Loucy (cell line): ENCODE measurements at regions not wholly inside any gene's neighbourhood (a gene's known extent, or its start where the extent isn't known, plus 50 kb on each side); places are given as distances from the start of the nearest gene placed in this dataset.

Source experiments
- H2AFZ ChIP-seq: fragments of 200-600 bp; sonication (generic); 2 replicates; pipeline ENCODE4 v1.6.0; 2016; ENCODE audit warnings: antibody characterized with exemption, mild to moderate bottlenecking, low read length, moderate library complexity
- H3F3A ChIP-seq: fragments of 200-600 bp; 2 replicates; pipeline ENCODE4 v1.6.0; 2016; ENCODE audit warnings: antibody characterized with exemption, low read depth, mild to moderate bottlenecking
- H3K27me3 ChIP-seq: fragments of 200-600 bp; sonication (generic); 2 replicates; pipeline ENCODE4 v1.6.1; 2014; ENCODE audit warnings: low read length, mild to moderate bottlenecking; ENCODE audit not compliant: insufficient read depth, poor library complexity, severe bottlenecking
- H3K36me3 ChIP-seq: fragments of 200-600 bp; sonication (generic); 2 replicates; pipeline ENCODE4 v1.6.1; 2016; ENCODE audit warnings: low read length; ENCODE audit not compliant: insufficient read depth
- H3K4me1 ChIP-seq: fragments of 200-600 bp; sonication (generic); 2 replicates; pipeline ENCODE4 v1.5.1; 2014; ENCODE audit warnings: low read length, mild to moderate bottlenecking; ENCODE audit not compliant: insufficient read depth, poor library complexity, severe bottlenecking
- H3K4me2 ChIP-seq: fragments of 200-600 bp; sonication (generic); 2 replicates; pipeline ENCODE4 v1.6.0; 2014; ENCODE audit warnings: antibody characterized with exemption, low read length, low read depth, mild to moderate bottlenecking; ENCODE audit not compliant: poor library complexity, severe bottlenecking
- H3K4me3 ChIP-seq: fragments of 200-600 bp; sonication (generic); 2 replicates; pipeline ENCODE4 v1.5.1; 2014; ENCODE audit warnings: low read length, mild to moderate bottlenecking, mixed read lengths; ENCODE audit not compliant: poor library complexity, severe bottlenecking
- H3K79me2 ChIP-seq: fragments of 200-600 bp; sonication (generic); 2 replicates; pipeline ENCODE4 v1.6.1; 2014; ENCODE audit warnings: low read length; ENCODE audit not compliant: insufficient read depth
- H3K9ac ChIP-seq: fragments of 200-600 bp; sonication (generic); 2 replicates; pipeline ENCODE4 v1.6.0; 2014; ENCODE audit warnings: mild to moderate bottlenecking, low read depth, low read length, moderate library complexity; ENCODE audit not compliant: poor library complexity, severe bottlenecking
- H3K9me2 ChIP-seq: fragments of 200-600 bp; sonication (generic); replicated peaks from 2 replicates; pipeline ENCODE4 v1.6.1; 2016; ENCODE audit warnings: low read depth, low read length, mixed read lengths
- H3K9me3 ChIP-seq: fragments of 200-600 bp; sonication (generic); 2 replicates; pipeline ENCODE4 v1.6.1; 2014; ENCODE audit warnings: mild to moderate bottlenecking, antibody characterized with exemption, low read length, low read depth; ENCODE audit not compliant: insufficient read depth
- H4K20me1 ChIP-seq: fragments of 200-600 bp; sonication (generic); 2 replicates; pipeline ENCODE4 v1.6.0; 2014; ENCODE audit warnings: antibody characterized with exemption, low read length, mild to moderate bottlenecking; ENCODE audit not compliant: insufficient read depth, poor library complexity, severe bottlenecking
- EZH2phosphoT487 ChIP-seq: fragments of 200-600 bp; IDR thresholded peaks from 2 replicates; pipeline ENCODE4 v1.6.1; 2018; ENCODE audit warnings: antibody characterized with exemption, mild to moderate bottlenecking, moderate library complexity, borderline replicate concordance
- TF ChIP-seq, protein P1 (sequence below): fragments of 200-600 bp; sonication (generic); conservative IDR thresholded peaks from 2 replicates; pipeline ENCODE4 v1.5.1; 2014; ENCODE audit warnings: mild to moderate bottlenecking, antibody characterized with exemption, low read length

DNA sequence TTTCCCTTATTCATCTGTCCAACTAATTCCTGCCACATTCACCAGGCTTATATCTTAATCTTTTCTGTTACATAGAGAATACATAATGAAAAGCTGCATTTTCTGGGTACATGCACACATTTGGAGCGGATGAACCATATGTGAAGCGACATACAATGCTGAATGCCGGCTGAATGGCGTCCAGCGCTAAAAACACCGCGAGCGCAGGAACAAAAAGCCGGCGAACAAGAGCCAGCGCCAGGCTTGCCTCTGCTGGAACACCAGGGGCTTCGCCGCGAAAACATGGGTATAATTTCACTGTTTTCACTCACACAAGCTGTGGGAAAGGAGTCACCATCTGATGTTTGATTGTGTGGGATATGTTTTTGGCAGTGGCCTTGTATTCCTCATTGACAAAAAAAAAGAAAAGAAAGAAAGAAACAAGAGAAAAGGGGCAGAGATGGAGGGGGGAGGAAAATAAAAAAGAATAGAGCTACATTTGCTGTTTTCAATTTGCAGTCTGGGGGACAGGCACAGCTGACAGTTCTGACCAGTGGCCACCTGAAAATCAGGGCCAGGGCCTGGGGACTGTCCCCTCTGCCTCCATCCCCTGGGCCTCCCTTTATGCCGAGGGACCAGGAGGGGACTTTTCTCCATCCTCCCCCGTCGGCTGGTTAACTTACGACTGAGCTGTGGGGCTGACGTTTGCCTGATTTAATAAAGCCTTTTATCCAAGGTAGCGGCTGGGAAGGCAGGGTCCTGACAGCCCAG, 70.2 kb upstream of the OLIG2 start:
- no peaks in the 10 kb centered on the region for H3K27me3 ChIP-seq
- no peaks in the 10 kb centered on the region for H4K20me1 ChIP-seq
- no peaks in the 10 kb centered on the region for H3K9me3 ChIP-seq
- H3K4me1 ChIP-seq = no peaks in the 10 kb centered on the region
- H3F3A ChIP-seq = no peaks in the 10 kb centered on the region
- no peak overlapping the region for H2AFZ ChIP-seq
- H3K79me2 ChIP-seq = no peaks in the 10 kb centered on the region
- H3K9me2 ChIP-seq = no peaks in the 10 kb centered on the region
- H3K4me3 ChIP-seq = no peak overlapping the region
- no peak overlapping the region for H3K4me2 ChIP-seq
- H3K36me3 ChIP-seq = no peaks in the 10 kb centered on the region
- H3K9ac ChIP-seq = no peak overlapping the region
- TF ChIP-seq EZH2phosphoT487 = no peak
- TF ChIP-seq, protein P1, sequence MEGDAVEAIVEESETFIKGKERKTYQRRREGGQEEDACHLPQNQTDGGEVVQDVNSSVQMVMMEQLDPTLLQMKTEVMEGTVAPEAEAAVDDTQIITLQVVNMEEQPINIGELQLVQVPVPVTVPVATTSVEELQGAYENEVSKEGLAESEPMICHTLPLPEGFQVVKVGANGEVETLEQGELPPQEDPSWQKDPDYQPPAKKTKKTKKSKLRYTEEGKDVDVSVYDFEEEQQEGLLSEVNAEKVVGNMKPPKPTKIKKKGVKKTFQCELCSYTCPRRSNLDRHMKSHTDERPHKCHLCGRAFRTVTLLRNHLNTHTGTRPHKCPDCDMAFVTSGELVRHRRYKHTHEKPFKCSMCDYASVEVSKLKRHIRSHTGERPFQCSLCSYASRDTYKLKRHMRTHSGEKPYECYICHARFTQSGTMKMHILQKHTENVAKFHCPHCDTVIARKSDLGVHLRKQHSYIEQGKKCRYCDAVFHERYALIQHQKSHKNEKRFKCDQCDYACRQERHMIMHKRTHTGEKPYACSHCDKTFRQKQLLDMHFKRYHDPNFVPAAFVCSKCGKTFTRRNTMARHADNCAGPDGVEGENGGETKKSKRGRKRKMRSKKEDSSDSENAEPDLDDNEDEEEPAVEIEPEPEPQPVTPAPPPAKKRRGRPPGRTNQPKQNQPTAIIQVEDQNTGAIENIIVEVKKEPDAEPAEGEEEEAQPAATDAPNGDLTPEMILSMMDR = no peak

DNA sequence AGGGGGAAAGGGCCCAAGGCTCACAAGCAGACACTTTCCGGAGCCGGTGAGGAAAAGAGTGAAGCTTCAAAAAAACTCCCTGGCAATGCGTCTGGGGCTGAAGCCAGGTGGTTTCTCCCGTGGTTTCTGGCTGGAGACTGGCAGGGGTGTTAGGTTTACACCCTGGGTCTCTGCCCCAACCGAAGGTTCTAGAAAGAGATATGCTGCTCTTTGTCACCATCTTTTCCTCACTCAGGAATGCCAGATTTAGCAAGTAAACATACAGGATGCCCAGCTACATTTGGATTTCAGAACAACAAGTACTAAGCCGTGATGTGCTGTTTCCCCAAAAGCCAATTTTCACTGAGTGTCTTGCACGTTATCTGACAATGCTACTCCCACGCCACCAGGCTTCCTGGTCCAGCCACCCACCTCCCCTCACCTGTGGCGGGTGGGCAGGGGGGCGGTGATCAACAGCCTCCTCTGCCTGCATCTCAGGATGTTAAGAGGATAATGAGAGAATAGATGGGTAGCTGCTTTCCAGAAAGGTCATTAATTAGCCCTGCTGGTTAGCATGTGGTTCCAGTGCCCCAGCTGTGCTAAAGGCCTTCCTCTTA, 69.6 kb upstream of the OLIG2 start:
- no peaks in the 10 kb centered on the region for H3K27me3 ChIP-seq

DNA sequence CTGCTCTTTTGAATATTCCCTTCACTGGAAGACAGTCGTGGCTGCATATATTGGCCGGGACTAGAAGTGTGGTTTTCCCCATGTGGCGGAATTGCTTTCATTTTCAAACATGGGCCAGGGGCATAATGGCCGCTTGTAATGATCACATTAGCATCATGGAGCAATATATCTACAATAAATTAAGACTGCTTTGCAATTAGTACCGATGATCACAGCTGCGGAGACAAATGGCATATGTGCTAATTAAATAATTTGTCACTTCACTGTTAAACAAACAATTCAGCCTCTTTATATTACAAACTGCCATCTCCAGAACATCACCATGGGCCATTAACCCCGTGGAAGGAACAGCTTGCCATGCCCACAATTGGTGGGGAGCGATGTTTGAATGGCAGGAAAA, 68.2 kb upstream of the OLIG2 start:
- Histone ChIP-seq H3K4me1 (no peaks in the 10 kb centered on the region), H3K9ac (no peak overlapping the region), H3F3A (no peaks in the 10 kb centered on the region), H3K9me3 (no peaks in the 10 kb centered on the region), H3K79me2 (no peaks in the 10 kb centered on the region), H4K20me1 (no peaks in the 10 kb centered on the region), H3K36me3 (no peaks in the 10 kb centered on the region), H3K4me2 (no peak overlapping the region), H3K9me2 (no peaks in the 10 kb centered on the region), H2AFZ (no peak overlapping the region), H3K4me3 (no peak overlapping the region), H3K27me3 (no peaks in the 10 kb centered on the region)
- TF ChIP-seq EZH2phosphoT487 = no peak
- TF ChIP-seq, protein P1 = no peak

More for the DNA sequence above, 69.6 kb upstream of the OLIG2 start:
- no peaks in the 10 kb centered on the region for H3K9me2 ChIP-seq
- no peaks in the 10 kb centered on the region for H3K79me2 ChIP-seq
- no peak overlapping the region for H3K9ac ChIP-seq
- no peak overlapping the region for H3K4me3 ChIP-seq
- no peak overlapping the region for H3K4me2 ChIP-seq
- H2AFZ ChIP-seq = no peak overlapping the region
- H4K20me1 ChIP-seq = no peaks in the 10 kb centered on the region
- H3K9me3 ChIP-seq = no peaks in the 10 kb centered on the region
- no peaks in the 10 kb centered on the region for H3F3A ChIP-seq
- no peak for TF ChIP-seq EZH2phosphoT487
- H3K4me1 ChIP-seq = no peaks in the 10 kb centered on the region
- no peaks in the 10 kb centered on the region for H3K36me3 ChIP-seq
